Adipocyte (in vitro differentiated cells): ENCODE measurements at regions not wholly inside any gene's neighbourhood (a gene's known extent, or its start where the extent isn't known, plus 50 kb on each side); places are given as distances from the start of the nearest gene placed in this dataset.
A peak's percentile ranks its signal among the peaks of the same experiment; 100 is the strongest.
"Not testable (repeated sequence)": the region's sequence is repeated elsewhere in the genome, so short reads cannot be mapped to it uniquely, and the experiment has no call there.

Experiments
- DNase-seq: peaks from one replicate; pipeline ENCODE4 v3.0.0-alpha.2; 2015; ENCODE audit warnings: low read depth
- H3K27me3 ChIP-seq: replicated peaks from 2 replicates; pipeline ENCODE4 v1.7.0; 2013; ENCODE audit warnings: mild to moderate bottlenecking, low read length, moderate library complexity; ENCODE audit not compliant: control insufficient read depth, insufficient read depth
- H3K36me3 ChIP-seq: 2 replicates; pipeline ENCODE4 v1.7.0; 2013; ENCODE audit warnings: low read length, mild to moderate bottlenecking, moderate library complexity; ENCODE audit not compliant: control insufficient read depth, insufficient read depth, severe bottlenecking
- H3K4me1 ChIP-seq: 2 replicates; pipeline ENCODE4 v1.7.0; 2013; ENCODE audit warnings: mild to moderate bottlenecking, low read length, moderate library complexity; ENCODE audit not compliant: control insufficient read depth, insufficient read depth
- H3K4me3 ChIP-seq: 2 replicates; pipeline ENCODE4 v1.7.0; 2013; ENCODE audit warnings: mild to moderate bottlenecking, low read length, moderate library complexity
- H3K9ac ChIP-seq: 2 replicates; pipeline ENCODE4 v1.7.0; 2013; ENCODE audit warnings: mild to moderate bottlenecking, low read length, moderate library complexity
- H3K9me3 ChIP-seq: 2 replicates; pipeline ENCODE4 v1.7.0; 2013; ENCODE audit warnings: mild to moderate bottlenecking, low read length, moderate library complexity; ENCODE audit not compliant: control insufficient read depth

DNA sequence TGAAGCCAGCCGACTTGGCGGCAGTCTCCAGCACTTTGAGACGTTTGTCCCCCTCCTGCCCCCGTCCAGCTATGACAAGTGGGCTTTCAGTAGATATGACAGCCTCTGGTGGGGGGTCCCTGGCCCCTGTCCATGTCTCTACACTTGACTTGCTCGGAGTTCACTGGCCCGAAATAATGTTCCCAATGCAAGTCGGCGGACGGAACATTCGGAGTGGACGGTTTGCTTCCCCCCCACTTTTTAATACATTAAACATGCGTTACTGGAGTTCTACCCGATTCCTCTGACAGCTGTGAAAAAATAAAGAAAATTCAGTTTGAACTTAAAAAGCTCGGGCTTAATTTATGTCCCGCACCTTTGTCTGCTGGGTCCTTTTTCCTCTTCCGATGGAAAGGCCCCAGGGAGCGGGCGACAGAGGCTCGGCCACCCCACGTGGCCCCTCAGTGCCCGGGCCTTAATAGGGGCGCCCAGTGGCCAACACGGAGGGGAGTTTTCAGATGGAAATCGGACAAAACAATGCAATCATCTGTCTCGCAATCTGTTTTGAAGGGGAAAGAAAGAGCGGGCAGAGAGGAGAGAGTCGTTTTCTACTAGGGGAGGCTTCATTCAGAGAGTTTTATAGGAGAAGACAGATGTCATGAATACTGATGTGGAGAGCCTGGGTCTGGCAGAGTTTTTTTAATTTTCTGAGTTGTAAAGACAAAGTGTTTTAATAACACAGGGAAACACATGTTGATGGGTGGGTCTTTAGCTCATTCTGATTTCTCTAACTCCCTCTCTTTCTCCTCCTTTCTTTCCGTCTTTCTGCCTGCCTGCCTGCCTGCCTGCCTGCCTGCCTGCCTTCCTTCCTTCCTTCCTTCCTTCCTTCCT lies 50.2 kb downstream of the SMIM38 start:
- H3K36me3 ChIP-seq, result no peaks in the 10 kb centered on the region
- H3K4me3 ChIP-seq, result no peak overlapping the region
- peaks cover 53% of the 10 kb centered on the region for H3K27me3 ChIP-seq
- no peak for DNase-seq
- peaks cover 12% of the 10 kb centered on the region for H3K9me3 ChIP-seq
- no peaks in the 10 kb centered on the region for H3K4me1 ChIP-seq
- no peak overlapping the region for H3K9ac ChIP-seq

DNA sequence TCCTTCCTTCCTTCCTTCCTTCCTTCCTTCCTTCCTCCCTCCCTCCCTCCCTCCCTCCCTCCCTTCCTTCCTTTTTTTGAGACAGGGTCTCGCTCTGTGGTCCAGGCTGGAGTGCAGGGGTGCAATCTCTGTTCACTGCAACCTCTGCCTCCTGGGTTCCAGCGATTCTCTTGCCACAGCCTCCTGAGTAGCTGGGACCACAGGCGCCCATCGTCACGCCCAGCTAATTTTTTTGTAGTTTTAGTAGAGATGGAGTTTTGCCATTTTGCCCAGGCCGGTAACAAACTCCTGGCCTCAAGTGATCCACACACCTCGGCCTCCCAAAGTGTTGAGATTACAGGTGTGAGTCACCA lies 50.9 kb downstream of the SMIM38 start:
- H3K4me3 ChIP-seq, H3K9ac ChIP-seq, H3K4me1 ChIP-seq, DNase-seq, H3K36me3 ChIP-seq: not testable (repeated sequence)
- Histone ChIP-seq H3K27me3 (peaks cover 56% of the 10 kb centered on the region), H3K9me3 (peaks cover 12% of the 10 kb centered on the region)

- Histone ChIP-seq H3K36me3 (no peaks in the 10 kb centered on the region), H3K9me3 (peaks cover 12% of the 10 kb centered on the region), H3K9ac (no peak overlapping the region), H3K27me3 (peaks cover 54% of the 10 kb centered on the region), H3K4me1 (no peaks in the 10 kb centered on the region), H3K4me3 (no peak overlapping the region)
- DNase-seq, result no peak
Measured at GRCh38 chr11:69207165-69207889, 51.6 kb downstream of the SMIM38 start.

GRCh38 chr11:69208190-69209037 lies 52.7 kb downstream of the SMIM38 start:
- peaks cover 12% of the 10 kb centered on the region for H3K9me3 ChIP-seq
- peaks cover 55% of the 10 kb centered on the region for H3K27me3 ChIP-seq
- H3K4me1 ChIP-seq, result no peaks in the 10 kb centered on the region
- no peak overlapping the region for H3K9ac ChIP-seq
- H3K4me3 ChIP-seq, result no peak overlapping the region
- DNase-seq, result no peak
- H3K36me3 ChIP-seq, result no peaks in the 10 kb centered on the region

GRCh38 chr11:69209038-69209350 lies 53.3 kb downstream of the SMIM38 start:
- DNase-seq, result no peak
- Histone ChIP-seq H3K4me3 (no peak overlapping the region), H3K36me3 (no peaks in the 10 kb centered on the region), H3K9ac (no peak overlapping the region), H3K27me3 (peaks cover 50% of the 10 kb centered on the region), H3K9me3 (peaks cover 12% of the 10 kb centered on the region), H3K4me1 (no peaks in the 10 kb centered on the region)

GRCh38 chr11:69209421-69210309 lies 53.9 kb downstream of the SMIM38 start:
- H3K4me1 ChIP-seq, result no peaks in the 10 kb centered on the region
- H3K4me3 ChIP-seq, result no peak overlapping the region
- H3K36me3 ChIP-seq, result no peaks in the 10 kb centered on the region
- DNase-seq, result no peak
- peaks cover 50% of the 10 kb centered on the region for H3K27me3 ChIP-seq
- peaks cover 12% of the 10 kb centered on the region for H3K9me3 ChIP-seq
- H3K9ac ChIP-seq, result no peak overlapping the region

DNA sequence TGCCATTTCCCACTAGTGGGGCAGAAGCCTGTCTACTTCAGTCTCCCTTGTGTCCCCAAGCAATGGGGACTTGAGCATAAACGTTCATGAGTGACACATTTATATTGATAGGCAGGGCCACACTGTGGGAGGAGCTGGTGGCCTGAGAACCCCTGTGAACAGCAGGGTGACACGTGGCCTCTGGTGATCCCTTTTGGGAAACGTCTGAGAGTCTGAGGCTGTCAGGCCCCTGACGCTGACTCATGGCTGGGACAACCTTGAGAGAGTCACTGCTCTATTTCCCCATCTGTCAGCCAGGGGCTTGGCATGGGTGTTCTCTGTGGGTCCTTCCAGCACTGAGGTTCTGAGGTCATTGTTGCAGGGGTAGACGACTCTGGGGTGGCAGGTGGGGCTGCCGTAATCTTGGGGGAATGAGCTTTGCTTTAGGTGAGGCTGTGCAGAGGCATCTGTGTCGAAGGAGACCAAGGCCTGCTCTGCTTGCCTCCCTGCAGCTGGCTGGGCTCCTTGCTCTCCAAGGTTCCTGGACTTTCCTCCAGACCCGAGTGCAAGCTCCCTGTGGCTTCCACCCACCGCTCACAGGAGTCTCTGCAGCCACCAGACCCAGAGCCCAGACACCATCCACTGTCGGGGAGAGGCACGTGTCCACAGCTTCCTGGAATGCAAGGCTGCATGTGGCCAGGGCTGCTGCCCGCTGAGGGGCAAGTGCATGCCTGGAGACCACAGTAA lies 54.7 kb downstream of the SMIM38 start:
- H3K9ac ChIP-seq, result no peak overlapping the region
- no peak overlapping the region for H3K4me3 ChIP-seq
- DNase-seq, result no peak
- H3K36me3 ChIP-seq, result no peaks in the 10 kb centered on the region
- H3K27me3 ChIP-seq, result peaks cover 47% of the 10 kb centered on the region
- H3K4me1 ChIP-seq, result no peaks in the 10 kb centered on the region
- peaks cover 12% of the 10 kb centered on the region for H3K9me3 ChIP-seq

GRCh38 chr11:69211540-69211919 lies 55.8 kb downstream of the SMIM38 start:
- Histone ChIP-seq H3K9me3 (peaks cover 12% of the 10 kb centered on the region), H3K9ac (no peak overlapping the region)
- DNase-seq, result no peak

GRCh38 chr11:69211920-69212797 lies 56.4 kb downstream of the SMIM38 start:
- peak; percentile 5 for DNase-seq
- no peak overlapping the region for H3K9ac ChIP-seq
- no peak overlapping the region for H3K4me3 ChIP-seq
- H3K9me3 ChIP-seq, result peaks cover 12% of the 10 kb centered on the region
- H3K36me3 ChIP-seq, result no peaks in the 10 kb centered on the region
- H3K4me1 ChIP-seq, result peaks cover 6% of the 10 kb centered on the region
- peaks cover 47% of the 10 kb centered on the region for H3K27me3 ChIP-seq

More at GRCh38 chr11:69211540-69211919, 55.8 kb downstream of the SMIM38 start:
- Histone ChIP-seq H3K36me3 (no peaks in the 10 kb centered on the region), H3K4me1 (peaks cover 6% of the 10 kb centered on the region), H3K27me3 (peaks cover 47% of the 10 kb centered on the region), H3K4me3 (no peak overlapping the region)
